ENCODE measurements at regions not wholly inside any gene's neighbourhood (a gene's known extent, or its start where the extent isn't known, plus 50 kb on each side); places are given as distances from the start of the nearest gene placed in this dataset.

DNA sequence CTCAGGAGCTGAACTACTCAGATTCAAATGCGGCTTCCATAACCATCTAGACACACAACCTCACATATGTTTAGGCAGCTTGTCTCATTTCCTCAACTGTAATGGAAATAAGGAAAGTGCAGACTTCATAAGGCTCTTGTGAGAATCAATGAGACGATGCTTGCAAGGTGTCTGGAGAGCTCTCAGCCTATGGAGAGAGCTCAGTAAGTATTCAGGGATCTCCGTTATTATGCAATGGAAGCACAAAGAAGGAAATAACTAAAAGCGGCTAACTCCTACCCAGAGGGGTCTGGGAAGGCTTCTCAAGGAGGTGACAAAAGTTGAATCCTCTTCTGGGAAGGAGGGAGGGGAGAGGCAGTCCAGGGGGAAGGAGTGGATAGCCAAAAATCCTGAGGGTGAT lies 50.1 kb upstream of the LIPC start:
- TF ChIP-seq, protein P1, sequence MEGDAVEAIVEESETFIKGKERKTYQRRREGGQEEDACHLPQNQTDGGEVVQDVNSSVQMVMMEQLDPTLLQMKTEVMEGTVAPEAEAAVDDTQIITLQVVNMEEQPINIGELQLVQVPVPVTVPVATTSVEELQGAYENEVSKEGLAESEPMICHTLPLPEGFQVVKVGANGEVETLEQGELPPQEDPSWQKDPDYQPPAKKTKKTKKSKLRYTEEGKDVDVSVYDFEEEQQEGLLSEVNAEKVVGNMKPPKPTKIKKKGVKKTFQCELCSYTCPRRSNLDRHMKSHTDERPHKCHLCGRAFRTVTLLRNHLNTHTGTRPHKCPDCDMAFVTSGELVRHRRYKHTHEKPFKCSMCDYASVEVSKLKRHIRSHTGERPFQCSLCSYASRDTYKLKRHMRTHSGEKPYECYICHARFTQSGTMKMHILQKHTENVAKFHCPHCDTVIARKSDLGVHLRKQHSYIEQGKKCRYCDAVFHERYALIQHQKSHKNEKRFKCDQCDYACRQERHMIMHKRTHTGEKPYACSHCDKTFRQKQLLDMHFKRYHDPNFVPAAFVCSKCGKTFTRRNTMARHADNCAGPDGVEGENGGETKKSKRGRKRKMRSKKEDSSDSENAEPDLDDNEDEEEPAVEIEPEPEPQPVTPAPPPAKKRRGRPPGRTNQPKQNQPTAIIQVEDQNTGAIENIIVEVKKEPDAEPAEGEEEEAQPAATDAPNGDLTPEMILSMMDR (conservative IDR thresholded peaks at IDR 0.05 in 1 of 2, IDR thresholded peaks at IDR 0.05 in 1 of 2; ENCODE audit: extremely low read depth in 1 of 2, insufficient read depth in 1 of 2, low read depth in 1 of 2, low read length in 2 of 2): no peak
- TF ChIP-seq EZH2 (IDR thresholded peaks at IDR 0.05; ENCODE audit: borderline replicate concordance, low read length): no peak

Measured in mammary epithelial cell (primary cell).